ENCODE measurements at regions not wholly inside any gene's neighbourhood (a gene's known extent, or its start where the extent isn't known, plus 50 kb on each side); places are given as distances from the start of the nearest gene placed in this dataset.
A peak's percentile ranks its signal among the peaks of the same experiment; 100 is the strongest.

GRCh38 chr2:215531284-215531683, 95.4 kb upstream of the FN1 start:
- no peak for TF ChIP-seq CTCF (IDR thresholded peaks at IDR 0.05; ENCODE audit: insufficient read depth, low read length, severe bottlenecking)
- Histone ChIP-seq H3K4me3 (ENCODE audit: low read depth, low read length) (no peak overlapping the region), H3K27me3 (ENCODE audit: control insufficient read depth, insufficient read depth, low read length) (no peaks in the 10 kb centered on the region), H3K36me3 (ENCODE audit: control insufficient read depth, insufficient read depth, low read length) (no peaks in the 10 kb centered on the region)
- DNase-seq (ENCODE audit: low read depth) (peak; percentile 86), FAIRE-seq (no peak)

GRCh38 chr2:215530191-215530968, 94.5 kb upstream of the FN1 start:
- DNase-seq (ENCODE audit: low read depth) (peak; percentile 95), FAIRE-seq (no peak)
- H3K27me3 ChIP-seq (ENCODE audit: control insufficient read depth, insufficient read depth, low read length) = no peaks in the 10 kb centered on the region
- TF ChIP-seq CTCF (IDR thresholded peaks at IDR 0.05; ENCODE audit: insufficient read depth, low read length, severe bottlenecking) = no peak
- no peaks in the 10 kb centered on the region for H3K36me3 ChIP-seq (ENCODE audit: control insufficient read depth, insufficient read depth, low read length)
- no peak overlapping the region for H3K4me3 ChIP-seq (ENCODE audit: low read depth, low read length)

GRCh38 chr2:215529271-215529670, 93.4 kb upstream of the FN1 start:
- no peak for TF ChIP-seq CTCF (IDR thresholded peaks at IDR 0.05; ENCODE audit: insufficient read depth, low read length, severe bottlenecking)
- no peak for FAIRE-seq
- Histone ChIP-seq H3K27me3 (ENCODE audit: control insufficient read depth, insufficient read depth, low read length) (no peaks in the 10 kb centered on the region), H3K4me3 (ENCODE audit: low read depth, low read length) (no peak overlapping the region), H3K36me3 (ENCODE audit: control insufficient read depth, insufficient read depth, low read length) (no peaks in the 10 kb centered on the region)
- DNase-seq (ENCODE audit: low read depth) = peak; percentile 99

GRCh38 chr2:215528555-215528954, 92.7 kb upstream of the FN1 start:
- Histone ChIP-seq H3K4me3 (ENCODE audit: low read depth, low read length) (no peak overlapping the region), H3K27me3 (ENCODE audit: control insufficient read depth, insufficient read depth, low read length) (no peaks in the 10 kb centered on the region), H3K36me3 (ENCODE audit: control insufficient read depth, insufficient read depth, low read length) (no peaks in the 10 kb centered on the region)
- DNase-seq (ENCODE audit: low read depth) = peak; percentile 99
- FAIRE-seq = no peak
- TF ChIP-seq CTCF (IDR thresholded peaks at IDR 0.05; ENCODE audit: insufficient read depth, low read length, severe bottlenecking) = no peak

- no peak for TF ChIP-seq CTCF (IDR thresholded peaks at IDR 0.05; ENCODE audit: insufficient read depth, low read length, severe bottlenecking)
- DNase-seq (ENCODE audit: low read depth) = no peak
- FAIRE-seq = no peak
- no peaks in the 10 kb centered on the region for H3K36me3 ChIP-seq (ENCODE audit: control insufficient read depth, insufficient read depth, low read length)
- H3K4me3 ChIP-seq (ENCODE audit: low read depth, low read length) = no peak overlapping the region
- H3K27me3 ChIP-seq (ENCODE audit: control insufficient read depth, insufficient read depth, low read length) = no peaks in the 10 kb centered on the region
These were observed 91.9 kb upstream of the FN1 start for GRCh38 chr2:215527736-215528135.

GRCh38 chr2:215526341-215526740, 90.5 kb upstream of the FN1 start:
- no peaks in the 10 kb centered on the region for H3K27me3 ChIP-seq (ENCODE audit: control insufficient read depth, insufficient read depth, low read length)
- DNase-seq (ENCODE audit: low read depth) (no peak), FAIRE-seq (no peak)
- H3K36me3 ChIP-seq (ENCODE audit: control insufficient read depth, insufficient read depth, low read length) = no peaks in the 10 kb centered on the region
- TF ChIP-seq CTCF (IDR thresholded peaks at IDR 0.05; ENCODE audit: insufficient read depth, low read length, severe bottlenecking) = no peak
- H3K4me3 ChIP-seq (ENCODE audit: low read depth, low read length) = no peak overlapping the region
